ENCODE measurements at regions not wholly inside any gene's neighbourhood (a gene's known extent, or its start where the extent isn't known, plus 50 kb on each side); places are given as distances from the start of the nearest gene placed in this dataset.
"Not testable (repeated sequence)": the region's sequence is repeated elsewhere in the genome, so short reads cannot be mapped to it uniquely, and the experiment has no call there.

DNA sequence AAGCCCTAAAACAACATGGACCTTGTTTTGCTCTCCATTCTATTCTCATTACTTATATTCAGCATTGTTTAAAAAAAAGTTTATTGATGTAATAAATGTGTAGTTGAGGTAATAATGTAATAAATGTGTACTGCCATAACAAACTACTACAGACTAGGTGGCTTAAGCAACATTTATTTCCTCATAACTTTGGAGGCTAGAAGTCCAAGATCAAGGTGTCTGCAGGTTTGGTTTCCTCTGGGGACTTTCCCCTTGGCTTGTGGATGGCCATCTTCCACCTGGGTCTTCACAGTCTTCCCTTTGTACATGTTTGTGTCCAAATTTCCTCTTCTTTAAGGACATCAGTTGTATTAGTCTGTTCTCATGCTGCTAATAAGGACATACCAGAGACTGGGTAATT, 93.1 kb downstream of the LMO4 start:
- H3K27ac ChIP-seq, result no peak overlapping the region
- no peak overlapping the region for H3K4me3 ChIP-seq (ENCODE audit: low read depth, low read length)
- in situ Hi-C loops (cut with HindIII; ENCODE audit: low pct_ligation_motif_present, low sequenced_read_pairs), result no loop called here
- H3K27me3 ChIP-seq (replicated peaks), result no peaks in the 10 kb centered on the region
- TF ChIP-seq, protein P1, sequence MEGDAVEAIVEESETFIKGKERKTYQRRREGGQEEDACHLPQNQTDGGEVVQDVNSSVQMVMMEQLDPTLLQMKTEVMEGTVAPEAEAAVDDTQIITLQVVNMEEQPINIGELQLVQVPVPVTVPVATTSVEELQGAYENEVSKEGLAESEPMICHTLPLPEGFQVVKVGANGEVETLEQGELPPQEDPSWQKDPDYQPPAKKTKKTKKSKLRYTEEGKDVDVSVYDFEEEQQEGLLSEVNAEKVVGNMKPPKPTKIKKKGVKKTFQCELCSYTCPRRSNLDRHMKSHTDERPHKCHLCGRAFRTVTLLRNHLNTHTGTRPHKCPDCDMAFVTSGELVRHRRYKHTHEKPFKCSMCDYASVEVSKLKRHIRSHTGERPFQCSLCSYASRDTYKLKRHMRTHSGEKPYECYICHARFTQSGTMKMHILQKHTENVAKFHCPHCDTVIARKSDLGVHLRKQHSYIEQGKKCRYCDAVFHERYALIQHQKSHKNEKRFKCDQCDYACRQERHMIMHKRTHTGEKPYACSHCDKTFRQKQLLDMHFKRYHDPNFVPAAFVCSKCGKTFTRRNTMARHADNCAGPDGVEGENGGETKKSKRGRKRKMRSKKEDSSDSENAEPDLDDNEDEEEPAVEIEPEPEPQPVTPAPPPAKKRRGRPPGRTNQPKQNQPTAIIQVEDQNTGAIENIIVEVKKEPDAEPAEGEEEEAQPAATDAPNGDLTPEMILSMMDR (IDR thresholded peaks at IDR 0.05; ENCODE audit: low read depth, low read length, missing control alignments), result no peak
- no peak for DNase-seq
- H3K36me3 ChIP-seq (replicated peaks), result no peaks in the 10 kb centered on the region

DNA sequence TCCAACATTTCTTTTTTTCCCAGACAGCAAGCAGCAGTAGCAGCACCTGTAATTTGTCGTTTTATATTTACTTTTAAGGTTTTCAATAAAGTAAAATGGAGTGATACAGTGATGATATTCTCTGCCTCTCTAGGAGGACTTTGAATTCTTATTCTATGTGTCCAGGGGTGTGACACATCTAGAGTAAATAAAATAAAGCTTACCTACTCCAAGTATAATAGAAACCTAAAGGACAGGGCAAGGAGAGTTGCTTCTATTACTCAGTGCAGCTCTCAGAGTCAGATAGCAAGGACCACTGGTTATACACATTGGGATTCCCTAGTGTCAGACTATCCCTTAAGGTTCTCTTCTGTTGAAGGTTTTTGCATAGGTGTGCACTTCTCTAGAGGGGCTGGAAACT, 95.9 kb downstream of the LMO4 start:
- in situ Hi-C loops (cut with HindIII; ENCODE audit: low pct_ligation_motif_present, low sequenced_read_pairs), result no loop called here
- Histone ChIP-seq H3K4me3 (ENCODE audit: low read depth, low read length) (no peak overlapping the region), H3K27me3 (replicated peaks) (no peaks in the 10 kb centered on the region), H3K36me3 (replicated peaks) (no peaks in the 10 kb centered on the region), H3K27ac (no peak overlapping the region)
- TF ChIP-seq, protein P1 (IDR thresholded peaks at IDR 0.05; ENCODE audit: low read depth, low read length, missing control alignments), result no peak
- DNase-seq, result no peak

DNA sequence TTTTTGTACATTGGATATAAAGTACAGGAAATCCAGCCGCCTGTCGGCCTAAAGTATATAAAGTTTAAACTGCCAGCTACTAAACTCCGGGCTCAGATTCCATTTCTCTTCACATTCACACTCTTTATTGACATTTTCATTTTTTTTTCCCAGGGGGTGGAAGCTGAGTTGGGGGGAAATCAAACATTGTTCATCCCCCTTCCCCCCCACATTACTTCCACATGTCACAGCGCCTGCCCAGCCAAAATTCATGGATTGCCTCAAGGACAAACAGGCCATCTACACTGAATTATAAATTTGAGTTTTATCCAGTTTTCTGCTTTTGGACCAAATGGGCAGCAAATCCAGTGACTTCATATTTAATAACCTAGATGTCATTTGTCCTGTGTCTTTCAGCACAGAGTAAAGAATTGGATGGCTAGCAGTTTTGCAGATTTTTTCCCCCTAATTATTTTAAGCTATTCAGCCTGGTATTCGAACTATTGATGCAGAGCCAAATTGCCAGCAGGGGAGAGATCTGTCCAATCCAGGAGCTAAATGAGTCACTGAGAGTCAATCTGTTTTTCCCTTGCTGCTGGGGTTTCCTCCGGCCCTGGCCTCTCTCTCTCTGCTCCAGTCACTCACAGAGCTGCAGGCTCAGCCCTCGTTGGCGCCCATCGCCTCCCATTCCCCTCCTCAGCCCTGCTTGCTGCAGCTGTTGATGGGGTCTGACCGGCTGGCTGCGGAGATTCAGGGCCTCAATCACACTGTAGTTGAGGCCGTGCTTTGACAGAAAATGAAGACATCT, 98.0 kb downstream of the LMO4 start:
- Histone ChIP-seq H3K27me3 (replicated peaks) (no peaks in the 10 kb centered on the region), H3K27ac (no peak overlapping the region), H3K36me3 (replicated peaks) (no peaks in the 10 kb centered on the region), H3K4me3 (ENCODE audit: low read depth, low read length) (no peak overlapping the region)
- in situ Hi-C loops (cut with HindIII; ENCODE audit: low pct_ligation_motif_present, low sequenced_read_pairs), result no loop called here
- TF ChIP-seq, protein P1 (IDR thresholded peaks at IDR 0.05; ENCODE audit: low read depth, low read length, missing control alignments), result no peak
- DNase-seq, result peak; percentile 18

DNA sequence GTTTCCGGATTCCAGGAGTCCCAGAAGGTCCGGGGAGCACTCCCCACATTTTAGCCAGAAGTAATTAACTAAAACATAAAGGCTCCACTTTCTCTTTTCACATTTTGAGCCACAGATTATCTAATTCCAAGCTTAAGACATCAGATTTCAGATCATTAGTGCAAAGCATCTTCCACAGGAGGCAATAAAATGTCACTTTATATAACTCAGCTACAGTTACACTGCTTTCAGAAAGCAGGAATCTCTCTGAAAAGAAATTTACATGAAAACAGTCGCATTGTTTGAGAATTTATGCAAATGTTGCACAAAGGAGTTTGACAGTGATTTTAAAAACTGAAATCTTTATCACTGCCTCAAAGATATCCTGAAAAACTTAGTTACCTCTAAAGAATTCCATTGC, 99.7 kb downstream of the LMO4 start:
- no peak for DNase-seq
- no peaks in the 10 kb centered on the region for H3K27me3 ChIP-seq (replicated peaks)
- H3K27ac ChIP-seq, result no peak overlapping the region
- H3K4me3 ChIP-seq (ENCODE audit: low read depth, low read length), result no peak overlapping the region
- H3K36me3 ChIP-seq (replicated peaks), result no peaks in the 10 kb centered on the region
- TF ChIP-seq, protein P1 (IDR thresholded peaks at IDR 0.05; ENCODE audit: low read depth, low read length, missing control alignments), result no peak
- in situ Hi-C loops (cut with HindIII; ENCODE audit: low pct_ligation_motif_present, low sequenced_read_pairs), result no loop called here

DNA sequence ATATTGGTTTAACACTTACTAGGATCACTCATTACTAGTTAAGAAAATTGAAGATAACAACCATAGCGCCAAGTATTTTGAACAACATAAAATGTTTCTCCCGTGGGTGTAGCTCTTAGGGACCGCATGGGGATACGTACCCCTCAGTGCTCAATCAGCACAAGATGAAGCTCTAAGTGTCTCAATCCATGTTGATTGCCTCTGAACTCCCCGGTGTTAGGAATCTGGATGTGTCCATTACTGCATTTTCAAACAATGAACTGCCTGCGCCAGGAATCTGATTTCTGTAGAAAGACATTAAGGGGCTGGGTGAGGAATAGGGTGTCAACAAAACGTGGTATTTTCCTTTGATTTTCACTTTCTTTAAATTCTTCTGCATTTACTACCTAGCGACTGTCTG, 100.2 kb downstream of the LMO4 start:
- TF ChIP-seq, protein P1 (IDR thresholded peaks at IDR 0.05; ENCODE audit: low read depth, low read length, missing control alignments), result no peak
- DNase-seq, result no peak
- Histone ChIP-seq H3K36me3 (replicated peaks) (no peaks in the 10 kb centered on the region), H3K27ac (no peak overlapping the region), H3K4me3 (ENCODE audit: low read depth, low read length) (no peak overlapping the region), H3K27me3 (replicated peaks) (no peaks in the 10 kb centered on the region)
- in situ Hi-C loops (cut with HindIII; ENCODE audit: low pct_ligation_motif_present, low sequenced_read_pairs), result no loop called here

DNA sequence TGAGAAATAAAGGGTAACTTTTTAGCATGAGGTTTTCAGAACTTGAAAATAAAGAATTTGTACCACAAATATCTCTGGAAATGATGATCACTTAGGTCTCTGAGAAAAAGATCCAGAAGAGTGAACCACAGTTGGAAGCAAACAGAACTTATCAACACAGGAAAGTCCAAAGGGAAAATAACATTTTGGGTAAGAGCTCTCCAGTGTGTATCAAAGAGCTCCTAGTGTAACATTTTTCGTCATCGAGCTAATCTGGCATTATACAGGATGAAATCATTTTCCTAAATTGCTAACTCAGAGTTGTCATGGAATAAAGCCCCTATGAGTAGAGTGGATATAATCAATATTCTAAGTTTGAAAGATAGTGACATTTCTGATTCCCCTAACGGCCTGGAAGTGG, 104.0 kb downstream of the LMO4 start:
- TF ChIP-seq, protein P1 (IDR thresholded peaks at IDR 0.05; ENCODE audit: low read depth, low read length, missing control alignments), result no peak
- Histone ChIP-seq H3K27ac (no peak overlapping the region), H3K36me3 (replicated peaks) (no peaks in the 10 kb centered on the region), H3K27me3 (replicated peaks) (no peaks in the 10 kb centered on the region), H3K4me3 (ENCODE audit: low read depth, low read length) (no peak overlapping the region)
- DNase-seq, result no peak
- in situ Hi-C loops (cut with HindIII; ENCODE audit: low pct_ligation_motif_present, low sequenced_read_pairs), result no loop called here

DNA sequence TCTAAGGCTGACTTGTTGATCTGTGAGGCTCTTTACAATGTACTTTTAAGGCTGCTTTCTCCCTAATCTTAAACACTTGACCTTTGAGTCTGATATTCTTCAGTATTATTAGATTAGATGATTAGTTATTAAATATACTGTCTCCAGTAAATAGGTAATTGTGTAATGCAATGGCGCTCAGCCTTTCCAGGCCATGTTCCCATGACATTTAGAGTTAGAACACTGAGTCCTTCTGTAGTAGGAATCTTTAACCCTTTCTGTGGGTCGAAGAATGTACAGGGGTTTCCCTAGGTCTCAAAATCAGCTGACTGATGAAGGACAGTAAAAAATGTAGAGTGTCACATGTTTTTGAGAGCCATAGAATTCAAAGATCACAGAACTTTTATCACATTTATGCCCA, 104.4 kb downstream of the LMO4 start:
- H3K36me3 ChIP-seq (replicated peaks); DNase-seq; H3K27me3 ChIP-seq (replicated peaks); in situ Hi-C loops (cut with HindIII; ENCODE audit: low pct_ligation_motif_present, low sequenced_read_pairs); H3K4me3 ChIP-seq (ENCODE audit: low read depth, low read length); H3K27ac ChIP-seq: not testable (repeated sequence)

All from brain microvascular endothelial cell (primary cell).